ENCODE measurements at regions not wholly inside any gene's neighbourhood (a gene's known extent, or its start where the extent isn't known, plus 50 kb on each side); places are given as distances from the start of the nearest gene placed in this dataset.

GRCh38 chr5:108524564-108524963 is 142.7 kb upstream of the FBXL17 start:
- no peak for DNase-seq (ENCODE audit: low read depth)
- H3K4me3 ChIP-seq (ENCODE audit: low read depth, low read length): no peak overlapping the region
- TF ChIP-seq CTCF (conservative IDR thresholded peaks at IDR 0.05; ENCODE audit: low read depth, low read length): no peak

DNA sequence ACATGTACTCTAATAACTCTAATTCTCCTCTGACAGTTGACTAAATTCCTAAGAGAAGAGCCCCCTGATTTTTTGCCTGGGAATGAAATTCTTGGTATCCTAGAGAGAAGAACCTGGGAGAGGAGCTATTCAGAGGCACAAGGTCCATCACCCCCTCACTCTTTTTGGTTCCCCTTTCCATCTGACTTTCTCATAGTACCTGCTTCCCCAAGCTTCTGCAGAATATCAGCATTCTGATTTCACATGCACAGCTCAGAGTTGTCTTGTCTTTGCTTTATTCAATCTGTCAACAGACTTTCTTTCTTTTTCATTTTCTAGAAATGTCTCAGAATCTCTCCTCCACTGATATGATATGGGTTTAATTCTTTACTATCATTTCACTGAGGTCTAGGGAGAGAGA is 141.5 kb upstream of the FBXL17 start:
- no peak for TF ChIP-seq CTCF (conservative IDR thresholded peaks at IDR 0.05; ENCODE audit: low read depth, low read length)
- DNase-seq (ENCODE audit: low read depth): no peak
- H3K4me3 ChIP-seq (ENCODE audit: low read depth, low read length): no peak overlapping the region

- H3K4me3 ChIP-seq (ENCODE audit: low read depth, low read length): no peak overlapping the region
- peak; percentile 72 for TF ChIP-seq CTCF (conservative IDR thresholded peaks at IDR 0.05; ENCODE audit: low read depth, low read length)
- DNase-seq (ENCODE audit: low read depth): no peak
These were observed 140.1 kb upstream of the FBXL17 start for GRCh38 chr5:108521841-108522506.

DNA sequence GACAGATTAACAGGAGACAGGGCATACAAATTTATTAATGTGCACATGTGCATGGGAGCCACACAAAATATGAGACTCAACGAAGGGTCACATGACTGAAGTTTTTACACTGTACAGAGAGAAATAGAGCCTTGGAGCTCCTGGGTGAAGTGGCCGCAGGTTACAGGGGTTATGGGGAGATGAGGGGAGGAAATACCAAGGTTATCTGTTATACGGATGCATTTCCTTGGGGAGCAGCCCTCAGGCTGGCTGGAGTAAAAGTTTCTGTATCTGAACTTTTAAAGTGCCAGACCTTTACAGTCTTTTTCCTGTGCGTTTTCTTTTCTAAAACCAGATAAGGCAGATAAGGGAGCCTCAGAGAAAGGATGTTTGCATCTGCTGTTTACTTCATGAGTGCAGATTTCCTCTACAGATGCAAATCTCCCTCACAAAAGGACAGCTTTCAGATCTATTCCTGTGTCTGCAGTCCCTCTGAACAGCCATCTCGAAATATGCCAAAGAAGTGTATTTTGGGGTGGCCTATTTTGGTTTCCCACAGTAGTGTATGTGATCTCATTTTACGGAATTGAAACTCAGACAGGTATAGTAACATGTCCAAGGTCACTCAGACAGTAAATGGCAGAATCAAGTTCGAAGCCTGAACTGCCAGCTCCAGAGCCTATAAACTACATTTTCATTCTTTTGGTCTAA is 139.3 kb upstream of the FBXL17 start:
- DNase-seq (ENCODE audit: low read depth): no peak
- H3K4me3 ChIP-seq (ENCODE audit: low read depth, low read length): no peak overlapping the region
- no peak for TF ChIP-seq CTCF (conservative IDR thresholded peaks at IDR 0.05; ENCODE audit: low read depth, low read length)

- no peak overlapping the region for H3K4me3 ChIP-seq (ENCODE audit: low read depth, low read length)
- no peak for TF ChIP-seq CTCF (conservative IDR thresholded peaks at IDR 0.05; ENCODE audit: low read depth, low read length)
- no peak for DNase-seq (ENCODE audit: low read depth)
These were observed 134.9 kb upstream of the FBXL17 start for GRCh38 chr5:108516785-108517184.

DNA sequence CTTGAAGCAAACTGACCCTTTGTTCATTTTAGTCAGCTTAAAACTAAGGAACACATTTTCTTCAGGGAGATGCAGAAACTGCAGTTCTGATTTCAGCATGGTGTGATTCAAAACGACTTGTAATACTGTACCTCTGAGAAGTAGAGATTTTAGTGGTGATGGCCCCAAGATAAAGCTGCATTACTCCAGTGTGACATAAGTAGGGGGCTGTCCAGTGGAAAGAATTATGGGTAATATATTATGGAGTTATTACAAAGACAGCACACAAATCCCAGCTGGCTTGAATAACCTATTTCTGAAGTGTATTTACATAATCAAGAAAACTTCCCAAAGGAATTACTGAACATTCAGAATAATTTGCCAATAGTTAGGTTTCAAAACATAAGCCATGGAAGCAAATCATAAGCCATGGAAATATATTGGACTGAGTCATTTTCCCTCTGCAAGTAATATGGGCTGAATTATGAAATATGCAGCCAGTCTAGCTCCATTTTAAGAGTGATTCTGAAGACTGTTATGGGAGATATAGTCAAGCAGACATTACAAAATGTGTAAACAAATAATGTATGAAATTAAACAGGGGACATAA is 133.7 kb upstream of the FBXL17 start:
- no peak for TF ChIP-seq CTCF (conservative IDR thresholded peaks at IDR 0.05; ENCODE audit: low read depth, low read length)
- DNase-seq (ENCODE audit: low read depth): no peak

More for the DNA sequence above, 133.7 kb upstream of the FBXL17 start:
- H3K4me3 ChIP-seq (ENCODE audit: low read depth, low read length): no peak overlapping the region
